ENCODE measurements at regions not wholly inside any gene's neighbourhood (a gene's known extent, or its start where the extent isn't known, plus 50 kb on each side); places are given as distances from the start of the nearest gene placed in this dataset.
"Not testable (repeated sequence)": the region's sequence is repeated elsewhere in the genome, so short reads cannot be mapped to it uniquely, and the experiment has no call there.

GRCh38 chr7:153989066-153989627, 63.1 kb upstream of the DPP6 start:
- DNase-seq; H3K36me3 ChIP-seq; H3K27ac ChIP-seq; intact Hi-C loops (cut with DNase I; ENCODE audit: low total_unique reads); H3K9me3 ChIP-seq; H3K4me3 ChIP-seq; H3K4me1 ChIP-seq; H3K27me3 ChIP-seq: not testable (repeated sequence)
- WGBS, 5 donors, result 73 to 88% (median 79%) methylated on average over 12 to 18 of the region's 23 CpGs

- H3K4me3 ChIP-seq; DNase-seq; H3K9me3 ChIP-seq; H3K4me1 ChIP-seq; H3K27ac ChIP-seq; H3K27me3 ChIP-seq; intact Hi-C loops (cut with DNase I; ENCODE audit: low total_unique reads); H3K36me3 ChIP-seq: not testable (repeated sequence)
- 44 to 100% (median 56%) methylated on average over 2 to 7 of the region's 11 CpGs for WGBS, 5 donors
Observed at GRCh38 chr7:153989742-153990425, 62.3 kb upstream of the DPP6 start.

- H3K36me3 ChIP-seq; H3K27ac ChIP-seq; DNase-seq; H3K27me3 ChIP-seq; intact Hi-C loops (cut with DNase I; ENCODE audit: low total_unique reads); H3K4me1 ChIP-seq; H3K9me3 ChIP-seq; H3K4me3 ChIP-seq: not testable (repeated sequence)
- 83 to 90% (median 85%) methylated on average over 2 to 3 of the region's 3 CpGs for WGBS, 5 donors
Observed at GRCh38 chr7:153991471-153991870, 60.7 kb upstream of the DPP6 start.

- H3K27me3 ChIP-seq; H3K4me3 ChIP-seq; DNase-seq; H3K4me1 ChIP-seq; H3K36me3 ChIP-seq; intact Hi-C loops (cut with DNase I; ENCODE audit: low total_unique reads); H3K27ac ChIP-seq; H3K9me3 ChIP-seq: not testable (repeated sequence)
- WGBS, 5 donors, result 72 to 84% (median 82%) methylated on average over 2 of the region's 2 CpGs
Observed at GRCh38 chr7:153993402-153993801, 58.8 kb upstream of the DPP6 start.

GRCh38 chr7:153998896-153999295, 53.3 kb upstream of the DPP6 start:
- H3K27ac ChIP-seq; H3K4me1 ChIP-seq; H3K27me3 ChIP-seq; H3K36me3 ChIP-seq; DNase-seq; H3K9me3 ChIP-seq; H3K4me3 ChIP-seq; intact Hi-C loops (cut with DNase I; ENCODE audit: low total_unique reads): not testable (repeated sequence)
- 59 to 82% (median 73%) methylated on average over 4 of the region's 4 CpGs for WGBS, 5 donors

Small RNA genes lying in the stretch of these regions (small RNA-seq; reads per million reads assigned to genes)
- gene AC005588.1 (0 reads per million in 4 donors), gene AC079809.1 (0 reads per million in 4 donors)
